ENCODE measurements at regions not wholly inside any gene's neighbourhood (a gene's known extent, or its start where the extent isn't known, plus 50 kb on each side); places are given as distances from the start of the nearest gene placed in this dataset.
"Not testable (repeated sequence)": the region's sequence is repeated elsewhere in the genome, so short reads cannot be mapped to it uniquely, and the experiment has no call there.

GRCh38 chr10:78459639-78460037 is 426.0 kb downstream of the RPS24 start:
- peaks cover 4% of the 10 kb centered on the region for H3K27me3 Mint-ChIP-seq (ENCODE audit: insufficient read depth)
- H3K4me1 Mint-ChIP-seq (ENCODE audit: low read depth) = no peaks in the 10 kb centered on the region
- H3K36me3 Mint-ChIP-seq (ENCODE audit: low read depth) = no peaks in the 10 kb centered on the region
- intact Hi-C loops (cut with micrococcal nuclease) = no loop called here
- H3K27ac Mint-ChIP-seq = no peak overlapping the region
- DNase-seq (ENCODE audit: low spot score) = no peak
- H3K4me3 Mint-ChIP-seq = no peak overlapping the region
- no peaks in the 10 kb centered on the region for H3K9me3 Mint-ChIP-seq

GRCh38 chr10:78460204-78460603 is 426.5 kb downstream of the RPS24 start:
- intact Hi-C loops (cut with micrococcal nuclease) = no loop called here
- H3K9me3 Mint-ChIP-seq = no peaks in the 10 kb centered on the region
- DNase-seq (ENCODE audit: low spot score) = no peak

GRCh38 chr10:78461333-78461732 is 427.7 kb downstream of the RPS24 start:
- Mint-ChIP-seq H3K36me3 (ENCODE audit: low read depth) (no peaks in the 10 kb centered on the region), H3K9me3 (no peaks in the 10 kb centered on the region), H3K4me3 (no peak overlapping the region), H3K27ac (no peak overlapping the region), H3K4me1 (ENCODE audit: low read depth) (no peaks in the 10 kb centered on the region), H3K27me3 (ENCODE audit: insufficient read depth) (peaks cover 4% of the 10 kb centered on the region)
- no peak for DNase-seq (ENCODE audit: low spot score)
- intact Hi-C loops (cut with micrococcal nuclease) = no loop called here

More at GRCh38 chr10:78460204-78460603, 426.5 kb downstream of the RPS24 start:
- H3K4me1 Mint-ChIP-seq (ENCODE audit: low read depth) = no peaks in the 10 kb centered on the region
- peaks cover 4% of the 10 kb centered on the region for H3K27me3 Mint-ChIP-seq (ENCODE audit: insufficient read depth)
- no peak overlapping the region for H3K27ac Mint-ChIP-seq
- H3K4me3 Mint-ChIP-seq = no peak overlapping the region
- H3K36me3 Mint-ChIP-seq (ENCODE audit: low read depth) = no peaks in the 10 kb centered on the region

GRCh38 chr10:78462176-78462575 is 428.5 kb downstream of the RPS24 start:
- Mint-ChIP-seq H3K27ac (no peak overlapping the region), H3K36me3 (ENCODE audit: low read depth) (no peaks in the 10 kb centered on the region), H3K9me3 (no peaks in the 10 kb centered on the region), H3K4me1 (ENCODE audit: low read depth) (no peaks in the 10 kb centered on the region), H3K27me3 (ENCODE audit: insufficient read depth) (peaks cover 3% of the 10 kb centered on the region), H3K4me3 (no peak overlapping the region)
- intact Hi-C loops (cut with micrococcal nuclease) = no loop called here
- DNase-seq (ENCODE audit: low spot score) = no peak

GRCh38 chr10:78462726-78463228 is 429.1 kb downstream of the RPS24 start:
- intact Hi-C loops (cut with micrococcal nuclease) = no loop called here
- H3K4me3 Mint-ChIP-seq = no peak overlapping the region
- H3K4me1 Mint-ChIP-seq (ENCODE audit: low read depth) = no peaks in the 10 kb centered on the region
- peaks cover 2% of the 10 kb centered on the region for H3K27me3 Mint-ChIP-seq (ENCODE audit: insufficient read depth)
- H3K9me3 Mint-ChIP-seq = no peaks in the 10 kb centered on the region
- no peaks in the 10 kb centered on the region for H3K36me3 Mint-ChIP-seq (ENCODE audit: low read depth)
- H3K27ac Mint-ChIP-seq = no peak overlapping the region
- DNase-seq (ENCODE audit: low spot score) = no peak

- H3K9me3 Mint-ChIP-seq = no peaks in the 10 kb centered on the region
- no peaks in the 10 kb centered on the region for H3K36me3 Mint-ChIP-seq (ENCODE audit: low read depth)
- no peaks in the 10 kb centered on the region for H3K27me3 Mint-ChIP-seq (ENCODE audit: insufficient read depth)
- H3K4me3 Mint-ChIP-seq = no peak overlapping the region
- H3K27ac Mint-ChIP-seq = no peak overlapping the region
- intact Hi-C loops (cut with micrococcal nuclease) = no loop called here
- H3K4me1 Mint-ChIP-seq (ENCODE audit: low read depth) = no peaks in the 10 kb centered on the region
- DNase-seq (ENCODE audit: low spot score) = no peak
These were observed 430.6 kb downstream of the RPS24 start for GRCh38 chr10:78464118-78464855.

GRCh38 chr10:78464856-78465267 is 431.2 kb downstream of the RPS24 start:
- Mint-ChIP-seq H3K4me3 (no peak overlapping the region), H3K27ac (no peak overlapping the region), H3K4me1 (ENCODE audit: low read depth) (no peaks in the 10 kb centered on the region), H3K9me3 (no peaks in the 10 kb centered on the region), H3K36me3 (ENCODE audit: low read depth) (no peaks in the 10 kb centered on the region), H3K27me3 (ENCODE audit: insufficient read depth) (no peaks in the 10 kb centered on the region)
- intact Hi-C loops (cut with micrococcal nuclease) = no loop called here
- no peak for DNase-seq (ENCODE audit: low spot score)

- Mint-ChIP-seq H3K4me1 (ENCODE audit: low read depth) (no peaks in the 10 kb centered on the region), H3K9me3 (no peaks in the 10 kb centered on the region), H3K4me3 (no peak overlapping the region), H3K27ac (no peak overlapping the region), H3K36me3 (ENCODE audit: low read depth) (no peaks in the 10 kb centered on the region), H3K27me3 (ENCODE audit: insufficient read depth) (no peaks in the 10 kb centered on the region)
- no peak for DNase-seq (ENCODE audit: low spot score)
- intact Hi-C loops (cut with micrococcal nuclease) = no loop called here
These were observed 431.8 kb downstream of the RPS24 start for GRCh38 chr10:78465431-78465830.

GRCh38 chr10:78467496-78468106 is 433.9 kb downstream of the RPS24 start:
- Mint-ChIP-seq H3K4me1 (ENCODE audit: low read depth) (no peaks in the 10 kb centered on the region), H3K27me3 (ENCODE audit: insufficient read depth) (no peaks in the 10 kb centered on the region), H3K36me3 (ENCODE audit: low read depth) (no peaks in the 10 kb centered on the region), H3K9me3 (no peaks in the 10 kb centered on the region), H3K27ac (no peak overlapping the region), H3K4me3 (no peak overlapping the region)
- intact Hi-C loops (cut with micrococcal nuclease) = no loop called here
- DNase-seq (ENCODE audit: low spot score) = no peak

- H3K27me3 Mint-ChIP-seq (ENCODE audit: insufficient read depth); H3K27ac Mint-ChIP-seq; DNase-seq (ENCODE audit: low spot score); H3K9me3 Mint-ChIP-seq; H3K4me1 Mint-ChIP-seq (ENCODE audit: low read depth); H3K36me3 Mint-ChIP-seq (ENCODE audit: low read depth); intact Hi-C loops (cut with micrococcal nuclease); H3K4me3 Mint-ChIP-seq: not testable (repeated sequence)
These were observed 435.1 kb downstream of the RPS24 start for GRCh38 chr10:78468731-78469130.

GRCh38 chr10:78470267-78471103 is 436.8 kb downstream of the RPS24 start:
- Mint-ChIP-seq H3K4me1 (ENCODE audit: low read depth) (no peaks in the 10 kb centered on the region), H3K27me3 (ENCODE audit: insufficient read depth) (no peaks in the 10 kb centered on the region), H3K36me3 (ENCODE audit: low read depth) (no peaks in the 10 kb centered on the region), H3K4me3 (no peak overlapping the region), H3K27ac (no peak overlapping the region), H3K9me3 (no peaks in the 10 kb centered on the region)
- intact Hi-C loops (cut with micrococcal nuclease) = no loop called here
- no peak for DNase-seq (ENCODE audit: low spot score)

- DNase-seq (ENCODE audit: low spot score) = no peak
- no peak overlapping the region for H3K4me3 Mint-ChIP-seq
- no peaks in the 10 kb centered on the region for H3K36me3 Mint-ChIP-seq (ENCODE audit: low read depth)
- intact Hi-C loops (cut with micrococcal nuclease) = no loop called here
- H3K9me3 Mint-ChIP-seq = no peaks in the 10 kb centered on the region
- H3K27ac Mint-ChIP-seq = no peak overlapping the region
- no peaks in the 10 kb centered on the region for H3K4me1 Mint-ChIP-seq (ENCODE audit: low read depth)
- no peaks in the 10 kb centered on the region for H3K27me3 Mint-ChIP-seq (ENCODE audit: insufficient read depth)
These were observed 437.7 kb downstream of the RPS24 start for GRCh38 chr10:78471326-78471722.

All from activated T-helper 1 cell treated with anti-CD3 and anti-CD28 coated beads, Interleukin-12 subunit alpha, Interleukin-12 subunit beta, Interleukin-2, Interleukin-4 antibody, amounts not matched to agents 30 ng/mL and 10 ng/mL and 1 ng/mL, durations not matched to agents 14 hours and 24 hours and 36 hours (primary cell).